Kidney glomerular epithelial cell (primary cell): ENCODE measurements at regions not wholly inside any gene's neighbourhood (a gene's known extent, or its start where the extent isn't known, plus 50 kb on each side); places are given as distances from the start of the nearest gene placed in this dataset.

ENCODE experiments used
- DNase-seq: peaks from one replicate; lab custom pipeline; 2025; lab: John Stamatoyannopoulos, UW

DNA sequence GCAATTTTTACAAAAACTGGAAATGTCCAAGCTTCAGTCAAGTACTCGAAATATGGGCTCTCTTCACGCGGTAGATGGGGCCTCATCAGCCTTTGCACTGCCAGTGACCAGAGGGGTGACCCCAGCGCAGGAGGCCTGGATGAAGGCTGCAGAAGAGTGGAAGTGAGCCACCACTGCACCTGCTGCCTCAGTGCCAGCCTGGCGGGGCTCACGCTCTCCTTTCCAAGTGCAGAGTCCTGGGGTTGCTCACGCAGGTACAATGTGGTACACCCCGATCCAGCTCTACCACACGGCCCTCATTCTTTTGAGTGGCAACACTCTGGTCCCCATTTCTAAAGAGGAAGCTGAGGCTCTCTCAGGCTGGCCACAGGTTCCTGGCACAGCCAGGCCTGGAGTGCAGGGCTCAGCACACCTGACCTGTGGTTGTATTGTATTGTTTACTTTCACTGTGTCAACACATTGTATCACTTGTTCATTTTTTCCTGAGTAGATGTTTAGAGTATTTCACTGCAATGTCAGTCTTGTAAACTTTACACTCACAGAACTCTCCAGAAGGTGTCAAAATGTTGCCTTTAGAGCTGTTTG lies 97.3 kb upstream of the SOX1 start:
- DNase-seq = no peak

DNA sequence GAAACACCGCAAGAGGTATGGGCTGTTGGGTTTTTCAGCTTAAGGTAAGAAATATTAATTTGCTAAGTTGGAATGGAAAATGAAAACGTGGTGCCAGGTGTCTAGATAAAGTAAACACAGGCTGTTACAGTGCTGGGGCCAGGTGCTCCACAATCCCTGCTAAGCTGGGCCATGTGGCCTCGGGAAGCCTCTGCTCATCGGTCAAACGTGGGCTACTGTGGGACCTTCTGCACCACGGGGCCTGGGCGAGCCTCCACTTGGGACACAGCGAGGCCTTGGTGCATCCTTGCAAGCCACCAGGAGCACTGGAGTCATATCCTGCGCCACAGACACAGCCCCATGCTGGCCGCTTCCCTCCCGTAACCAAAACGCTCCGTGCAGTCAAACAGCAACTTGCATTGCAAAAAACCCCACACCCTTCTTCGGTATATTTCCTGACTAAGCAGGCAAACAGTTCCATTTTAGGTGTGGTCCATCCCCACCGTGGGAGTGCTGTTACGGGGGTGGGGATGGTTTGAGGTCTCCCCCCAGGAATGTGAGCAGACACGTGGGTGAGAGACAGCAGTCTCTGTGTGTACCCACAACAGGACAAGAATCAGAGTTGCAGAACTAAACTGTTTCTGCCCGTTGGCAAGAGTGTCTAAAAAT lies 96.3 kb upstream of the SOX1 start:
- DNase-seq = no peak

DNA sequence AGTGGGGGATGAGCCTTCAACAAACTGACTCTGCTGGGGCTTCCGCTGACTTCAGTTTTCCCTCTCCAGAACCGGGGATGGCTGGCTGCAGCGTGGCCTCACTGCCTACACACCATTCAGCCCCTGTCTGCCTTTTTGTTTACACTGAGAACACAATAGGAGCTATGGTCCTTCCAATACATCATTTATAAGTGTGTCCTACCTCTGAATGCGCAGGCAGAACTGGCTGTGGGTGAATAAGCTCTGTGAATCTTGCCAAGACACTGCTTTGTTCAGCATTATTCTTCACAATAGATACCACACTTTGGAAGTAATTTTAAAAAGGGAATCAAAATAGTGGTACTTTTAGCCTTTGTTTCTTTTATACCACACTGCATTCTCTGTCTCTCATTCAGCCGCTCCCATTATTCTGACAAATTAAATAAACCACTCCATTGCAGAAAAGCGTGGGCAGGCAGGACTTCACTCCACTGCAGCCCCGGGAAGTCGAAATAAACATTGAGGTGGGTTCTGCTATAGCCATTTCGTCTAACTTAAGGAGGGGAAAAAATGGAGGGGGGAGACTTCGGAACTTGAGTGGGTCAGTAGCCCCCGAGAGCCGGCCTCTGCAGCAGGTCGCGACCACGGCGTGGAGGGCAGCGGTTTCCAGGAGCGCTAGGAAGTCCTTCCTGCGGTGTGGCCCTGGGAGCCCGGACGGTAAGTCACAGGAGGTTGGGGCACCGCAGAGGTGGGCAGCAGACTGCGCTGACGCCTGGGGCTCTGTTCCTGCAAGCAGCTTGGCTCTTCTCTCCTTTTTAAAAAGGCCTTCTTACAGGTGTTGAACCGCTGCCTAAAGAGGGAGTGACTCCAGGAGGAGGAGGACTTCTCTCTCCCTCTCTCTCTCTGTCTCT lies 94.8 kb upstream of the SOX1 start:
- DNase-seq = no peak

DNA sequence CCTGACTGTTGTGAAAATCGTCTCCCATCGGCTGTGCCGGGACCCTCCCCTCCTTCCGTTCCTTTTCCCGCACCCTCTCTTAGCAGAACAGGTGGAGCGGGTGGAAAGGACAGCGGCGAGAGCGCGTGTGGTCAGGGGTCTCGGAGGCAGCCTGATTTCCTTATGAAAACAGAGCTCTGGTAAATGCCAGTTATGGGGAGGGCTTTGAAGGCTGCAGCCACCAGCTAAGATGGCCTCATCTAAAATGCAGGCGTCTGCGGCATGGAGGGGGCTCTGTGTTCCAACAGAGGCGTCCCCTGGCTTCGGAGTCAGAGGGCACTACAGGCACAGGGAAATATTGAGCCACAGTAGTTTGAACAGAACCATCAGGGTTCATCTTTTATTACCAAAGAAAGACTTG lies 93.8 kb upstream of the SOX1 start:
- no peak for DNase-seq

DNA sequence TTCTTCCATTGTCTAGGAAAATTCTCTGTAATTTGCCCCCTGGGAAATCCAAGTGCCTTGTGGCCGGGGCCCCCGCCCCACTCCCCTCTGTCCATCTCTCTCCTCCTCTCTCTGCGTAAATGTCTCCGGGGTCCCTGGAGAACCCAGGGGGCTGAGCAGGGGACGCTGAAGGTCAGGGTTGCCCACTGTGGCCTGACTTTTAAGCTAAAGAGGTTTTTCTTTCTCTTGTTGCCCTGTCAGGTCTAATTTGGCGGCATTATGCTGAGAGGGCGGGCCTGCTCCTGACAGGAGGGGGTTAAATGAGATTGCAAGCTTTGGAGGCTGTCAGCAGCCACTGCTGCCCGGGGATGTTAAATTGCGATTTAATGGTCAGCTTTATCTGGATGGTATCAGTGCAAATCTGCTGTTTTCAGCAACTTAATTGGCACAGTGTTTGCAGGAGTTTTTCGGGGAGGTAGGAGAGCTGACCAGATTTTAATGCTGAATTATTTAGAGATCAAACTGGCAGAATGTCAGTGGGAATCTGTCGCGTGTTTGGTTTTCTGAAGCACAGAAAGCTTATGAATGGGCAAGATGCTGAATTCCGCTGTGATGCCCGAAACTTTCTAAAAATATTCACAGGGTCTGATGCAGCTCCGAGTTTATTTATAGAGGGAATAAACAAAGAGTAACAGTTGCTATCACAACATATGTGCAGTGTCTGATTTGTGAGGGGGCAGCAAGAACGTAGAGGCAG lies 93.2 kb upstream of the SOX1 start:
- no peak for DNase-seq

- DNase-seq = no peak
These were observed 92.7 kb upstream of the SOX1 start for GRCh38 chr13:111974341-111974640.

GRCh38 chr13:111975539-111976473 lies 91.1 kb upstream of the SOX1 start:
- no peak for DNase-seq

GRCh38 chr13:111976474-111977178 lies 90.3 kb upstream of the SOX1 start:
- DNase-seq = no peak

DNA sequence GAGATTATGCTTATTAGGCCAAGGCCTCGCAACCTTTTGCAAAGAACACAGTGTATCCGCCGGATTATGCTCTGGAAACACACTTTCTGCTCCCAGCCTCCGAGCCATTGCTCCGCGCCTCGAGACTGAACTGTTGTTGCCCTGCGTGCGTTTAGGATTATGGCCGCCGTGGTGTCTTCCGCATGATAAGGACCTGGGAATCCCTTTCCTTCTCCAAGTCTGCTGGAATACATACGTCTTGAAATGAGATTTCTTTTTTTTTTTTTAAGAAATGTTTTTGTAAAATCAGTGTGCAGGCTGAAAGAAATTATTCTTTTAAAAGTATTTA lies 89.8 kb upstream of the SOX1 start:
- DNase-seq = no peak

DNA sequence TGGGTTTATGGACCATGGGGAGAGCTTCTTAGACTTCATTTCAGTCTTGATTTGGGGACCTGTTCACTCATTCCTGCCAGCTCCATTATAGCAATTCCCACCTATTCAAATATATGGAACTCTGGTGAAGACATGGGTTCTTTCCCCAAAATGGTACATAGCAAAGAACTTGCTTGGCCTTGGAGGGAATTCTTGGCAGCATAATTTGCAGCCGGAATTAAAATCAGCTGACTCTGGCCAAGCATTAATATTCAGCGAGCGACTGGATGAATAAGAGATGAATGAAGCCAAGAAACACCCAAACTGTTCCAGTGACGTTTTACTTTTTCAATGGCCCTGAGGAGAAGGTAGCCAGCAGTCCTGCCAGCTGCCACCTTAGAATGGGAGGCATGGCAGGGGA lies 88.4 kb upstream of the SOX1 start:
- DNase-seq = no peak

GRCh38 chr13:111980146-111980929 lies 86.6 kb upstream of the SOX1 start:
- DNase-seq = no peak

DNA sequence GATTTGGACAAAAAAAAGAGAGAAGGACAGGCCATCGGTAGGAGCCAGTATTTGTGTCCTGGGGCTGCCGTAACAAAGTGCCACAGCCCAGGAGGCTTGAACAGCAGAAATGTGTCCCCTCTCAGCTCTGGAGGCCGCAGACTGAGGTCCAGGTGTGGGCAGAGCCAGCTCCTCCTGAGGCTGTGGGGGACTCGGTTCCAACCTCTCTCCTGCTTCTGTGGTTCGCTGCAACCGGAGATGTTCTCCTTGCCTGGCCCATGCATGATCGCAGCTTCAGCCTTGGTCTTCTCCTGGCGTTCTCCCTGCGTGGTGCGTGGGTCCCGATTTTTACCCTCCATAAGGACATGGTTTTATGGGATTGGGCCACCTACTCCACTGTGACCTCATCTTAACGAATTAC lies 85.9 kb upstream of the SOX1 start:
- DNase-seq = no peak

DNA sequence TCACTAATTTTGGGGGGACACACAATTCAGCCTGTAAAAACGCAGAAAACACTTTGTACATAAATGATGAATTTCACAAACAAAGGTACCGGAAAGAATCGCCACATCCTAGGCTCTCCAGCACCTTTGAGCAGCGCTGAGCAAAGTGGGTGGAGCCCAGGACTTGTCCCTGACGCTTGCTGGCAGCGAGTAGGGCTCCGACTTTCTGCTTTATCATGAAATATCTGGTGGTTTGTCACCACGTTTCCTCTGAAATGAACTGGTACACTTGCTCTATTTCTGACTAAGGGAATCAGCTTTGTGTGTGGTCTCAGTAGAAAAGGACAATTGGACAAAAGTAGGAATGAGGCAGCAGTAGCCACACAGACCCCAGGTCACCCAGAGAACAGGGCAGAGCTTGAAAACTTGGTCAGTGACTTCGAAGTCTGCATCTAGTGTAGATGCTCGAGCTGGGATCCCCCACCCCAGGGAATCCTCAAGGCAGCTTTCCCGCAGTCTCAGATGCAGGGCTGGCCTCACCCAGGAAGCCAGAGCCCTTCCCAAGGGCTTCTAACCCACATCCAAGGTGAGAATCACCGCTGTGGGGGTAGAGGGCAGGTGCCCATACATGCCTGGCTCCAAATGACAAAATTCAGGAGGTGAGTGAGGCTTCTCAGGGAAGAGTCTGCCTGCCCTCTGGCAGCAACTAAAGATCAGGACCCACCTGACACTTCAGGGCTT lies 85.3 kb upstream of the SOX1 start:
- DNase-seq = no peak

DNA sequence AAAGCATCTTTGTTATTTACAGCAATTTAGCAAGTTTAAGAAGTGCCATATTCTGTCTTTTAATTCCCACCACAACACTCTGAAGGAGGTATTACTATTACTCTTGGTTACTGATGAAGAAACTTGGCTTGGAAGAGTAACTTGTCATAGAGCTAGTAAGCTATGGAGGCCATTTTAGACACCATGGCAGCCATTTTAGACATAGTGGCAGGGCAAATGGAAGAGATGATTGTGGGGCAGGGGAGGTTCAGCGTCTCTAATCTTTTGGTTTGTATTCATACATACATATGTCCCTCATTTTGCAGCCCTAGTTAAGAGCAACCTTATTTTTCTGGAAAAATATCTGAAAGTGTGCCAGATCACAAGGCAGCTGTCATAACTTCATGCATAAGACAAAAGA lies 82.6 kb upstream of the SOX1 start:
- DNase-seq = no peak

DNA sequence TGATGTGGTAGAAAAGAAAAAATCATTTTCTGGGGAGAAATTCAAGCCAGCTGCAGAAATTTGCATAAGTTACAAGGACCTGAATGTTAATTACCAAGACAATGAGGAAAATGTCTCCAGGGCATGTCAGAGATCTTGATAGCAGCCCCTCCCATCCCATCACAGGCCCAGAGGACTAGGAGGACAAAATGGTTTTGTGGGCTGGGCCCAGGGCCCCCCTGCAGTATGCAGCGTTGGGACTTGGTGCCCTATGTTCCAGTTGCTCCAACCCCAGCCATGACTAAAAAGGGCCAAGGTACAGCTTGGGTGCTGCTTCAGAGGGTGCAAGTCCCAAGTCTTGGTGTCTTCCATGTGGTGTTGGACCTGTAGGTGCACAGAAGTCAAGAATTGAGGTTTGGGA lies 76.6 kb upstream of the SOX1 start:
- DNase-seq = no peak

- DNase-seq = no peak
These were observed 74.0 kb upstream of the SOX1 start for GRCh38 chr13:111992911-111993310.

DNA sequence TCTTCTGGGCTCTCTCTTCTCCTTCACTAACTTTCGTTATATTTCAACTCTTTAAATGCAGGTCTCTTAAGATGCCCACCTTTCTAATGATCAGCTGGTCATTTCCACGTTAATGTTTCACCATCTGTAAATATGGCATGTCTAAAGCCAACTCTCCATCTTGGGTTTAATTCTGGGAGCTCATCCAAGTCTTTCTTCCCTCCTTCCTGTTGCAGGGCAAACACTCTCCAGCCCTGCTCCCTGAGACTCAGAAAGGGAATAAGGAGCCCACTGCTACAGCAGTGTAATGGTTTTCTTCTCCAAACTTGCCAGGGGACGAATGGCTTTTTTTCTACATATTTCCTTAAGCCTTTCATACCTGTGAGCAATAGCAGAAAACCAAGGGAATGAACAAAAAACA lies 73.3 kb upstream of the SOX1 start:
- no peak for DNase-seq

- no peak for DNase-seq
These were observed 72.4 kb upstream of the SOX1 start for GRCh38 chr13:111994578-111994977.

- no peak for DNase-seq
These were observed 67.6 kb upstream of the SOX1 start for GRCh38 chr13:111999352-111999751.

DNA sequence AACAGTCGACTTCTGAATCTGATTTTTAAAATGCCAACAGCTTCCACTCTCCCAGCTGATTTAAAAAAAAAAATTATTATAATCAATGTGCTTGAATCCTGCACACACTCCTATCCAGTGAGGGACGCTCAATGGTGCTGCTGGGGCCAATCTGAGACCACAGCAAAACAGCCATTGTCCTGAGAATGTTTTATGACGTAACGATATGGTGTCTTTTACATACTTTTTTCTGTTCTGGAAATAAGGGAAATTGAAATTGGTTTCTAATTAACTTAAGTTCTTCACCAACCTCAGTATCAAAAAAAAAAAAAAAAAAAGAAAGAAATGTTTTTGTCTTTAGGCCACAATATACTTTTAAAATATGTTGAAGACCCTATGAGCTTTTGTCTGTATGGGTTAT lies 66.1 kb upstream of the SOX1 start:
- no peak for DNase-seq
